RCC 7860 (cell line): ENCODE measurements at regions not wholly inside any gene's neighbourhood (a gene's known extent, or its start where the extent isn't known, plus 50 kb on each side); places are given as distances from the start of the nearest gene placed in this dataset.
"Not testable (repeated sequence)": the region's sequence is repeated elsewhere in the genome, so short reads cannot be mapped to it uniquely, and the experiment has no call there.

Experiments used
- DNase-seq: peaks from one replicate; pipeline ENCODE4 v3.0.0-alpha.2; 2015; ENCODE audit warnings: low spot score
- FAIRE-seq: peaks from 2 replicates; lab custom pipeline; 2012; peaks lifted over from hg19 to GRCh38; lab: Jason Lieb, UNC

DNA sequence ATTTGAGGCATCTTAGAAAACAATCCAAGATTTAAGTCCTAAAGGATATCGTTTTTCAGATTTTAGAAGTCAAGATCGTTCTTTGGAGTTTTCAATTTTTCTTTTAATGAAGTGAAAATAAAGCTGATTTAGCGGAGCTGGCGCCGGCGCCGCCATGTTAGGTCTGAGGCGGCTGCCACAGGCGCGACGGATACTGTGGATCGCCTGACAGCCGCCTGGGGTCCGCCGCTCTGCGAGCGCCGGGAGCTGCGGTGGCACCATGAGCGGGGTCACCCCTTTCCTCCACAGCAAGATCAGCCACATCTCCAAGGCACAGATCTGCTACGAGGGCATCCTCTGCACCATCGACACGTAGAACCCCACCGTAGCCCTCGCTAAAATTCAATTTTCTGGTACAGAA lies 247.2 kb downstream of the GJA1 start:
- FAIRE-seq (no peak), DNase-seq (no peak)

DNA sequence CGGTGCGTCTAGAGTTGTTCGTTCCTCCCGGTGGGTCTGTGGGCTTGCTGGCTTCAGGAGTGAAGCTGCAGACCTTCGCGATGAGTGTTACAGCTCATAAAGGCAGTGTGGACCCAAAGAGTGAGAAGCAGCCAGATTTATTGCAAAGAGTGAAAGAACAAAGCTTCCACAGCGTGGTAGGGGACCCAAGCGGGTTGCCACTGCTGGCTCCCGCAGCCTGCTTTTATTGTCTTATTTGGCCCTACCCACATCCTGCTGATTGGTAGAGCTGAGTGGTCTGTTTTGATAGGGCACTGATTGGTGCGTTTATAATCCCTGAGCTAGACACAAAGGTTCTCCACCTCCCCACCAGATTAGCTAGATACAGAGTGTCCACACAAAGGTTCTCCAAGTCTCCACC lies 250.4 kb downstream of the GJA1 start:
- not testable (repeated sequence) for DNase-seq, FAIRE-seq

DNA sequence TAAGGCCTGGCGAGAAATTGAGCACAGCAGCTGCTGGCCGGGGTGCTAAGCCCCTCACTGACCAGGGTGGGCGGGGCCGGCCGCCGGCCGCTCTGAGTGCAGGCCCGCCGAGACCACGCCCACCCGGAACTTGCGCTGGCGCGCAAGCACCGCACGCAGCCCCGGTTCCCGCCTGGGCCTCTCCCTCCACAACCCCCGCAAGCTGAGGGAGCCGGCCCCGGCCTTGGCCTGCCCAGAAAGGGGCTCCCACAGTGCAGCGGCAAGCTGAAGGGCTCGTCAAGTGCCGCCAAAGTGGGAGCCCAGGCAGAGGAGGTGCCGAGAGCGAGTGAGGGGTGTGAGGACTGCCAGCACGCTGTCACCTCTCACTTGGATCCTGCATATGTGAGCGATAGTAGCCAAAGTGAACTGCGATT lies 251.2 kb downstream of the GJA1 start:
- DNase-seq (no peak), FAIRE-seq (no peak)

DNA sequence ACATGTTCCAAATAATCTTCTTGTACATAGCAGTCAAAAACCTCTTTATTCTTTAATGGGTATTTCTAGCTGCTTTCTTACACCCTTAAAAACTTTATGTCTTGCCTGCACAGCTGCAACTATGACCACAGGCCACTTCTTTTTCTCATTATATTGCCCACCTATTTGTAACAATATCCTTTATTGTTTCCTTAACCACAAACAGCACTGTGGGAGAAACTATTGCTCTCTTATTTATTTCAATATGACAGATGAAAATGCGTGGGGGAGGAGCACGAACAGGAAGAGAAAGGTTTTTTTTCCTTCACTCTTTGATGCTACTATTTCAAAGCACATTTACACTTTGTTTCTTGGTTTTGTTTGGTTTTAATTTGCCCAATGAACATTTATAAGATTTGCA lies 253.5 kb downstream of the GJA1 start:
- FAIRE-seq (no peak), DNase-seq (no peak)

DNA sequence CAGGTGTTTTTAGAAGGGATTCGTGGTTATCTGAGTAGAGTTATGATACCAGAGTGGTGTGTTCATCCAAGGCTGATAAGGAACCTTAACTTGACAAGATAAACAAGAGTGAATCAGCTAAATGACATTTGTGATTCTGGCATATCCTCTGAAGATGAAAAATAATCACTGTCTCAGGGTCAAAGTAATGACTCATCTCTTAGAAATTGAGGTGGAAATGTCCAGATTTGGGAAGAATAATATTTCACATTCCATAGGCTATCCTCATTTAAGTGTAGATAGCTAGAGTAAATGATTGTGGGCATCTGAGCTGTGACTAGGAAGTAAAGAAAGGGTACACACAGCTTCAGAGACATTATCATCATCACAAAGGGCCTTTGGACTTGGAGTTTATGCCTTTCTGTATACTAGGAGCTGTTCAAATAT lies 255.7 kb downstream of the GJA1 start:
- FAIRE-seq (peak; percentile 66), DNase-seq (peak; percentile 78)

DNA sequence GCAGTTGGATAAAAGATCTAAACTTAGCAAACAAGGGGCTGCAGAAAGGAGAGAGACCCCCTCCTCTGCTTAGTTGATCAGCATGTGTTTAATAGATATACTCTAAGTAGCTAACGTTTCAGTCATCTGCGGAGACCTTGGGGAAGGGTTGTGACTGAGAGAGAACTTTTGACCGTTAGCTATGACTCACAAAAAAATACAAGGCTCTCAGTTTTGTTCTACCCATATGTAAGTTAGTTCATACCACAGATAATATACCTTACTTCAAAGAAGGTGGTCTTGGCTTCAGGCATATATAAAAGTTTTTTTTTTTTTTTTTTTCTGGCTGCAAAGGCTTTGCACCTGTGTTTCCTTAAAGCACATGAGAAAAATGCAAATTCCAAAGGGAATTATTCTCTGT lies 258.9 kb downstream of the GJA1 start:
- DNase-seq (peak; percentile 15), FAIRE-seq (no peak)

DNA sequence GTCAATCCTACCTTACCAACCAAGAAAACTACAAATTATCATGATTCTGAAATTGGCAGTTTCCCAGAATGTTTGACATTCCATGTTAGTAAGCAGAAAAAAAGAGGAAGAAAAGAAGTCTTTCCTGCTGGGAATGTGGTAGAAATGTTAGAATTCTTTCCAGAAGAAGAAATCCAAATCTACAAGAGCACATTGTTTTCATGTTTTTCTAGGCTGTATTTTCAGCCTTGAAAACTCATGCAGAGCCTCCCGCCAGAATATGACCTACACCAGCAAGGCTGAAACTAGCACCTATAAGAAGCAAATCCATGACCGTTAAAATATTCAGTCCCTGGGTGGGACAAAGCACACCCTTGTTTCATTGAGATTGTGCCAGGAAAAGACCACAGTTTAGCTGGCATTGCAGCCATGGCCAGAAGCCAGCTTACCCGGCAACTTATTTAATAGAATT lies 259.4 kb downstream of the GJA1 start:
- FAIRE-seq (no peak), DNase-seq (no peak)

DNA sequence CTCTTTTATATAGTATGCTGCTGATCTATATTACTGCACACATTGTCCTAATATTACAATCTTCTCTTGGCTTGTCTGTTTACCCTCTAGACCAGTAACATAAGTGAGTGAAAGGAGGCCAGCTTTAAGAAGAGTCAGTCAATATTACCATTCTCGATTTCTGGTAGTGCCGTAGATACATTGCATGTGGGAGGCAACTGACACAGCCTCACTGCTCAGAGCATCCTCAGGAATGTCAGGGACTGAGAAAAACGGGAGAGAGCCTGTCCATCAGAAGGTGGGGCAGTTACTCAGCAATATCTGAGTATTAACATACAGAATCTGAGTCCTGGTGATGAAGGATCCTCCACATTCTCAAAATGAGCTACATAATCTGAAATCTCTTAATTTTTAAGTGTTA lies 259.9 kb downstream of the GJA1 start:
- FAIRE-seq (no peak), DNase-seq (no peak)

DNA sequence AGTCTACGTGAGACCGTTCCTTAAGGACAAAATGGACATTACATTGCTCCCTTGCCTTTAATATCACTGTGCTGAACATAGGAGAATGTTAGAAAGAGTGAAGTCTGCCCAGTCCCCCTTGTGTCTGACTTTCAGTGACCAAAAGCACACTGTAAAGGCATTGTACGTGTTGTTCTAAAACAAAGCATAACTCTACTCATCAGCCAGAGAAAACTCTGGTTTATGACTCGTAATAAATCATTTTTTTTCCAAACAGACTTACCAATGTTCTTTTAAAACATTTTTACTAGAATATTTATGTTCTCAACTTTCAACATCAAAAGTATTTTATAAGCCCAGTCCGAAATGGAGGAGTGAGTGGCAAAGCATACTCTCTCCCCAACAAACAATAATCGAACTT lies 262.5 kb downstream of the GJA1 start:
- DNase-seq: no peak
- FAIRE-seq: no peak

DNA sequence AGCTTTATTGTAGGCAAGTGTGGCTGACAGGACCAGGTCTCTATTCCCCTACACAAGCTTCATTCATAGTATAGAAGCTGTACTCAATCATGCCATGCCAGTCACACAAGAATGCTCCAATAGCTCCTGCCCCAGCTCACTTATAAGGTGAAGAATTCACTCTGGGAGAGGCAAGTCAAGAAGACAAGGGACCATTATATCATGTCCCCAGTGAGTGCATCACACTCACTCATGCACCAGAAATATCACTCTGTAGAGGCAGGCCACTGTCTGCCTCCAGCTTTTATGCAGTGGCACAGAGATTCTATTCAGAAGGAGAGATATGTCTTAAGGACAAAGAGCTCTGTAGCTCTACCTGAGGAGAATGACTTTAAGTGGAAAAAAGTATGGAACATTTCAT lies 263.2 kb downstream of the GJA1 start:
- FAIRE-seq: no peak
- DNase-seq: no peak

DNA sequence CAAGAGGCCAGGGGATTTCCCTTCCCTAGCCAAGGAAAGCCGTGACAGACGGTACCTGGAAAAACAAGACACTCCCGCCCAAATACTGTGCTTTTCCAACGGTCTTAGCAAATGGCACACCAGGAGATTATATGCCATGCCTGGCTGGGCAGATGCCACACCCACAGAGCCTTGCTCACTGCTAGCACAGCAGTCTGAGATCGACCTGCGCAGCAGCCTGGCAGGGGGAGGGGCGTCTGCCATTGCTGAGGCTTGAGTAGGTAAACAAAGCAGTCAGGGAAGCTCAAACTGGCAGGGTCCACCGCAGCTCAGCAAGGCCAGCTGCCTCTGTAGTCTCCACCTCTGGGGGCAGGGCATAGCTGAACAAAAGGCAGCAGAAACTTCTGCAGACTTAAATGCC lies 267.7 kb downstream of the GJA1 start:
- FAIRE-seq, DNase-seq: not testable (repeated sequence)

DNA sequence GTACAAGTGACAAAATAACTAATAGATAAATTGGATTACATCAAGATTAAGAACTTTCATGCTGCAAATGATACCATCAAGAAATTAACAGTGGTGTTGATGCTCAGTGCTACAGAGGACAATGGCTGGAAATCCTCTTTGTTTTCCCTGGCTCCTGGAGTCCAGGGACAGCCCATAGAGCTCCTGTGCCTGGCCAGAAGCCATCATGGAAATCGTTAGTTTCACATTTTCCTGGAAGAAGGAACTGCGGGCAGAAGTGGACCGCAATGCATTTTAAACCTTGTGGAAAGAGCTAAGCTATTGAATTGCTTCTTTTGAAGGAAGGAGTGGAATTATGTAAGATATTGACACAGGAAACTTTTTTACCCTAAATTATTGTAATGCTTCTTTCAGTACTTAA lies 276.0 kb downstream of the GJA1 start:
- DNase-seq (no peak), FAIRE-seq (no peak)

DNA sequence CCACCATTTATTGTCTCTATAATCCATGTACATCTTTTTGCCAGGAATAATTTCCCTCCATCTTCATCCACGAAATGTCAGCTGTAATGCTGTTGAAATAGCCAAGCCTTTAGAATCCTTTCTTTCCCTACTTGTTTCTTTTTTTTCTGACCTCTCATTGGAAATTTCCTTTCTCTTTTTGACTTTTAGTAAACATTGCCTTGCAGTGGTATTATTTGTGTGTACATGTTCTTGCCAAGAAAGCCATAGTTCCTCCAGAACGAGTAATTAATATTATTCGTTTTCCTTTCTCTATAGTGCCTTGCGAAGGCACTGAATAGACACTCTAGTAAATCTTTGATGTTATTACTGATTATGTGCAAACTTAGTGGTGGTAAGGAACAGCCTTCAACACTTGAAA lies 282.2 kb downstream of the GJA1 start:
- FAIRE-seq: no peak
- no peak for DNase-seq

DNA sequence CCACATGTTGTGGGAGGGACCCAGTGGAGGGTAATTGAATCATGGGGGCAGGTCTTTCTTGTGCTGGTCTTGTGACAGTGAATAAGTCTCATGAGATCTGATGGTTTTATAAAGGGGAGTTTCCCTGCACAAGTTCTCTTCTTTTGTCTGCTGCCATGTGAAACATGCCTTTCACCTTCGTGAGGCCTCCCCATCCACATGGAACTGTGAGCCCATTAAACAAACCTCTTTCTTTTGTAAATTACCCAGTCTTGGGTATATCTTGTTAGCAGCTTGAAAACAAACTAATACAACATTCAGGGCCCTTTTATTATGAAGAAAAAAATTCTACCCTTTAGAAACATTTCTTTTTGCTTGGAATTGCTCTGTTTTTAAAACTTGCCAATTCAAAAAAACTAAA lies 285.4 kb downstream of the GJA1 start:
- not testable (repeated sequence) for FAIRE-seq, DNase-seq

DNA sequence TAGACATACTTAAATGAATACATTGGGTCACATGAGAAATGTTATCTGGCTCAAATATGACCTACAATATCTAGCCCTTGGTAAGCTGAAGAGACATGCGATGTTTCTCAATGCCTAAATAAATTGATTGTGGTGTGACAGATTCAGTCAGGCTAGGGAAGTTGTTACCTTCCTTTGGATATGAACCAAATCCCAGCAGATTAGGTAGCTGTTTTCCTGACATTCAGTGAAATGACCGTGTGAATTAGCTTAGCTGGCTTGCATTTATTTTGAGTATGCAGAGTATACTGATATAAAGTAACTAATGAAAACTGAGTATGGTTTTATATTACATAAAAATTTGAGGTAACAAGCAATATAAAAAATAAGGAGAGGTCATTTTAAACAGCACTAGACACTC lies 288.2 kb downstream of the GJA1 start:
- no peak for FAIRE-seq
- no peak for DNase-seq

DNA sequence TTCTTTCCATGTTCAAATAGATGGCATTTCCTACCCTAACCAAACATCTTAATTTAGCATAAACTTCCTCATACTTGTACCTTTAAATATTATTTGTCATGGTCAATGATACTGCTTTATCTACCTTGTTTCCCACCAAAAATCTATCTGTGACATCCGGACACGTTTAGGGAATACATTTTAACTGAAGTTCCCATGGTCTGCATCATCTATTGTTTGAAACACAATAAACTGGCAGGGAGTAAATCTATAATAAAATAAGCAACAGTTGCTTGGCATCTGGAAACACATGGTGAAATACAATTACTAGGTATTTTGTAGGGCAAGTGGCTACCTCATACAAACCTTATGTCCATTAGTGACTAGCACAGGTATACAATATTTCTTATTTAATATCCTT lies 289.1 kb downstream of the GJA1 start:
- no peak for FAIRE-seq
- no peak for DNase-seq

DNA sequence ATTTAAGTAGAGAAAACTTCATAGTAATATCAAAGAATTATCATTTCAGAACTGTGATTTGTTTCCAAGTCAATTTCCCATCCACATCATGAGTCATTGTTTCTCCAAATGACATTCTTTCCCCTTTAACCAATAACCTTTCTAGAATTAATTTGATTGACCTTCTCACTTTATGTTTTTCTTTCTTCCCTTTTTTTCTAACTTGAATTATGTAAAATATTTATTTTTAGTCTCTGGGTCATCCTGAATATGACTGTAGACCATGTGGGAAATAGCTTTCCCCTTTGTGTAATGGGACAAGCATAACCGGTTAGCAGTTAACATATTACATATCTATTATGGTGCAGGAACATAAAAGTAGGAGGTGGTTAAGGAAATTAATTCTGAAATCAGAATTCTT lies 291.1 kb downstream of the GJA1 start:
- FAIRE-seq (no peak), DNase-seq (no peak)

DNA sequence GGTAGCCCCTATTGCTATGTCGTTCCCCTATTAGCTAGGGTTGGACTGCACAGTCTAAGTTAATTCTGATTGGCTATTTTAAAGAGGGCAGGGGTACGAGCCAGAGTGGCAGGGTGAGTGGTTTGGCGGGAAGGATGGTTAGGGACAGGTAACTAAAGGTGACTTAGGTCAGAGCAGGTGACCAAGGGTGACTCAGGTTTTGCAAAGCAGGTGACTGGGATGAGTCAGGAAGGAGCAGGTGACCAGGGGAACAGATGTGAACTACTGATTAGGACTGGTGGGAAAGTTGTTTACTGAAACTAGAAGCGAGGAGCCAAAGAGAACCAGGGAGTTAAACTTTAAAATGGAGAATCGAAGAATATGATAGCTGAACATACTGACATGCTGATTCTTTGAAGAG lies 295.2 kb downstream of the GJA1 start:
- no peak for DNase-seq
- FAIRE-seq: no peak

DNA sequence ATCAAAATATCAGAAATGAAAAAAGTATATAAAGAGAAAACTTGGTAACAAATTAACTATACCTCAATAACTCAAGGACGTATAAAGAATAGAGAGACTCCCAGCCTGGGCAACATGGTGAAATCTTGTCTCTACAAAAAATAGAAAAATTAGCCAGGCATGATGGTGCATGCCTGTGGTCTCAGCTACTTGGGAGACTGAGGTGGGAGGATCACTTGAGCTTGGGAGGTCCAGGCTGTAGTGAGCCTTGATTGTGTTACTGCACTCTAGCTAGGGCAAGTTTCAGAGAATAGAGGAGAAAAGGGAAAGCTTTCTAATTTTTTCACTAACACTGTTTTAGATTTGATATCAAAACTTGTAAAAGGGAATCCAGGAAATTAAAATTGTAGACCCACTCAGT lies 295.9 kb downstream of the GJA1 start:
- DNase-seq: no peak
- no peak for FAIRE-seq

DNA sequence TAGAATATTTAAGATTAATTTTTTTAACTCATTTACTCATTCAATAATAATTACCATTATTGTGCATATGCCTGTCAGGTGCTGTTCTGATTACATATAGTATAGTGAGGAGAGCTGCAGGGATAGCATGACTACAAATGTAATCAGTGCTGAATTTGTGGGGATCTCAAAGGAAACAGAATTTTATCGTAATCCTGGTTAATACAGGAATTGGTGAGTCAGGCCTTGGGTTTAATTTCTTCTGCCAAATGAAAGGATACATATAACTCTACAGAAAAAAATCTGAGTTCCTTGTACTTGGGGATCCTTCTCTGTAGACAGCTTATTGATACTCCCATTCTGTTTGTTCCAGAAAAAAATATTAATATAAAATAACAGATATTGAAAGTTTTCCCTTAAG lies 297.2 kb downstream of the GJA1 start:
- FAIRE-seq (no peak), DNase-seq (no peak)

DNA sequence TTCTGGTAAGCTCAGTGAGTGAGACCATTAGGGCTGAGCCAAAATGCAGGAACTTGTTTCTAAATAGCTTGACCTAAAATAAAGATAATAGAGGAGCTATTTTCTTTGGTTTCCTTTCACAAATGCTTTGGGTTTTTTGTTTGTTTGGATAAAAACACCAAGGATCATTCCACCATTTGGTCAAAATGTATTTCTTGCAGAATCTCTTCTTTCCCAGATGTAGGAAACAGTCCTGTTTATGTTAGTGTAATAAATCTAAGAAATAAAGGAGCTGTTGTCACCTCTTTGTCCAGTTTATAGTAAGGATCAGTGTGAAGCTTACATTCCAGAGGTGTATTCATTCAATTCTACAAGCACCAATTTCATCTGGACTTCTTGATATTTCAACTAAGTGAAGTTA lies 297.8 kb downstream of the GJA1 start:
- DNase-seq (no peak), FAIRE-seq (no peak)

DNA sequence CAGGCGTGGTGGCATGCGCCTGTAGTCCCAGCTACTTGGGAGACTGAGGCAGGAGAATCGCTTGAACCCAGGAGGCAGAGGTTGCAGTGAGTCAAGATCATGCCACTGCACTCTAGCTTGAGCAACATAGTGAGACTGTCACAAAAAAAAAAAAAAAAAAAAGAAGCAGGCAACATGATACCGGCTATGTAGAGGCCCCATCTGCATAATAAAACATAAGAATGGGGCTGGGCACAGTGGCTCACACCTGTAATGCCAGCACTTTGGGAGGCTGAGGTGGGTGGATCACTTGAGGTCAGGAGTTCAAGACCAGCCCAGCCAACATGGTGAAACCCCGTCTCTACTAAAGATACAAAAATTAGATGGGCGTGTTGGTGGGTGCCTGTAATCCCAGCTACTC lies 304.7 kb downstream of the GJA1 start:
- DNase-seq, FAIRE-seq: not testable (repeated sequence)

DNA sequence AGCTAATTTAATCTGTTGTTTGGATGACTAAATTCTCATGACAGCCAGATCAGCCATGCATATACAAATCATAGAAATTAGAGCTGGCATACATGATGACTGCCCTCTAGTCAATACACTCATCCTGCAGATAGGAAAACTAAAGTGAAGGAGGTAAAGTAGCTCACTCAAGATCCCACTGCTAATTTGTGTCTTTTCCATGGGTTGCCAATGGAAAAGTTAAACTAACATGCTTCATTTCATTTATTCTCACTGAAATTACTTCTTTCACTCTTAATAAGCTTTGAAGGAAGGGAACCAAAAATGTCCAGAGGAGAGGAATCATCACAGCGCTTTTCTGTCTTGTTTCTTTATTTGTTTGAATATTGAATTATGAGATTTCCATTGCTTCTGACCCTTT lies 308.2 kb downstream of the GJA1 start:
- FAIRE-seq: no peak
- no peak for DNase-seq

DNA sequence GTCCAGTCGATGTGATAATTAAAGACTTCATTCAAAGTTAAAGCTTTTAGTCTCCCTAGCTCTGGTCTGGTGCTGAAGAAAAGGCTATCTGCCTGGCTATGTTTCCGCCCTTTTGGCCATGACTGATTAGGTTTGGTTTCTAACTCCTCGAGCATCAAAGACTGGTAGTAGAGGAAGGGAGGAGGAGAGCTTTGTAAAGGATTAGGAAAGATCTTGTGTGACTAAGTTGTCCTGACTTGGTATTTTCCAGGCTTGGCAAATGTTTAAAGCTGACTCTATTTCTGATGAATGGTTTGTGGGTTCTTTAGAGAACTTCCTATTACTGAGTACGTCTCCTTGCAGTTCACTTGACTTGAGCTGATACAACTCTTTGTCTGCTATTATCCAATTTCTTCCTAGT lies 312.9 kb downstream of the GJA1 start:
- DNase-seq (no peak), FAIRE-seq (no peak)
